BJ (cell line): ENCODE measurements at regions not wholly inside any gene's neighbourhood (a gene's known extent, or its start where the extent isn't known, plus 50 kb on each side); places are given as distances from the start of the nearest gene placed in this dataset.
"Not testable (repeated sequence)": the region's sequence is repeated elsewhere in the genome, so short reads cannot be mapped to it uniquely, and the experiment has no call there.

Source experiments
- CTCF ChIA-PET: fragments of 350-600 bp; formaldehyde crosslinking; extraction: SDS; loops from one replicate; lab custom pipeline; 2021; ENCODE audit warnings: antibody characterized with exemption, inconsistent platforms; lab: Yijun Ruan, JAX
- POLR2A ChIA-PET: fragments of 300-600 bp; sonication (Branson Sonifier 250); formaldehyde crosslinking; extraction: SDS; loops from one replicate; lab custom pipeline; 2021; ENCODE audit warnings: antibody characterized with exemption; lab: Charles Lee
- DNase-seq: peaks from one replicate; pipeline ENCODE4 v3.0.0-alpha.2; 2011; ENCODE audit warnings: low read depth
- H3K27me3 ChIP-seq: 2 replicates; pipeline ENCODE4 v1.6.0; 2011; ENCODE audit warnings: low read length; ENCODE audit not compliant: control insufficient read depth, insufficient read depth
- H3K36me3 ChIP-seq: 2 replicates; pipeline ENCODE4 v1.5.1; 2011; ENCODE audit warnings: low read length; ENCODE audit not compliant: control insufficient read depth, insufficient read depth
- H3K4me3 ChIP-seq: 2 replicates; pipeline ENCODE4 v1.5.1; 2011; ENCODE audit warnings: low read depth, mild to moderate bottlenecking, control low read depth, low read length
- CTCF ChIP-seq: IDR thresholded peaks from 2 replicates; pipeline ENCODE4 v1.5.1; 2011; ENCODE audit warnings: low read depth, mild to moderate bottlenecking, control low read depth, inconsistent platforms, low read length, moderate library complexity; ENCODE audit not compliant: insufficient read depth

GRCh38 chrX:40871385-40872082, 136.2 kb upstream of the MED14 start:
- Histone ChIP-seq H3K27me3 (no peaks in the 10 kb centered on the region), H3K36me3 (no peaks in the 10 kb centered on the region), H3K4me3 (no peak overlapping the region)
- DNase-seq, result no peak
- ChIA-PET CTCF (interaction anchor here (1.0 kb wide), 1 partner anchor 9 kb away, joined by 3 read pairs; no protein-coding TSS in a partner anchor), POLR2A (no interaction called here)
- 0 out of 2 replicates have a peak, but pooled peaks have one; percentile 4 for TF ChIP-seq CTCF

DNA sequence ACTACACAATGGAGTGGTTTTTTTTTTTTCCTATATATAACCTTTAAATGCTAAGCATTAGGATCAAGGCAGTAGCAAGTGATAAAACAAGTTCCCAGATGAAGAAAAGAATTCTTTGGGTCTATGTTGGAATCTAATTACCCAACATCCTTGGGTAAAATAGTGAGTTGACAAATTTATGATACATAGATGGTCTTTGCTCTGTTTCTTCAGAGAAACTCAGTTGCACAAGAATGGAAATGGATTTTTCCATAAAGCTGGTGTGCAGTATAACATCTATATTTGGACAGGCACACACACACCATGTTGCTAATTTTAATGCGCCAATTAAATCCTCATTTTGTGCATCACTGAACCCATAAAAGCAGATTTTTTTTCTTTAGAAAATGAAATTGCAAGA, 137.0 kb upstream of the MED14 start:
- ChIA-PET POLR2A (no interaction called here), CTCF (interaction anchor here (0.6 to 1.0 kb wide), 2 partner anchors 8 to 209 kb away, joined by 3 read pairs; no protein-coding TSS in a partner anchor)
- Histone ChIP-seq H3K36me3 (no peaks in the 10 kb centered on the region), H3K4me3 (no peak overlapping the region), H3K27me3 (no peaks in the 10 kb centered on the region)
- no peak for DNase-seq
- no peak for TF ChIP-seq CTCF

DNA sequence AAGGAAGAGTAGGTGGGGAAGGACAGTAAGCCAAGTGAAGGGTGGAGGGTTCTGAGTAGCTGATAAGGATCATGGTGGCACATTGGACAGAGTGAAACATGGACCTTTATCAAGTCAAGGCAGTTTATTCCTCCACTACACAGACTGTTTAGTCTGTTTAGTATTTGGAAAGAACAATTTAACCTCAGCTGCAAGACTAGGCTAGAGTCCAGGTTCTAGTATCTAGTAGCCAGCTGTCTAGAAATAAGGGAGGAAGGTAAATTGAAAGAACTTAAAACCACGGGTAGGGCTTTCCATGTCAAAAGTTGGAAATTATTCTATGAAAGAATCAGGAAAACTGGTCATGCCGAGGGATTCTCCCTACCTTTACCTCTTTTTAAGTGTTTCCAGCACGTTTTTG, 140.1 kb upstream of the MED14 start:
- no peak overlapping the region for H3K4me3 ChIP-seq
- ChIA-PET CTCF (interaction anchor here (0.5 kb wide), 1 partner anchor 143 kb away, joined by 3 read pairs; no protein-coding TSS in a partner anchor), POLR2A (no interaction called here)
- no peaks in the 10 kb centered on the region for H3K27me3 ChIP-seq
- no peak for DNase-seq
- H3K36me3 ChIP-seq, result no peaks in the 10 kb centered on the region
- TF ChIP-seq CTCF, result no peak

DNA sequence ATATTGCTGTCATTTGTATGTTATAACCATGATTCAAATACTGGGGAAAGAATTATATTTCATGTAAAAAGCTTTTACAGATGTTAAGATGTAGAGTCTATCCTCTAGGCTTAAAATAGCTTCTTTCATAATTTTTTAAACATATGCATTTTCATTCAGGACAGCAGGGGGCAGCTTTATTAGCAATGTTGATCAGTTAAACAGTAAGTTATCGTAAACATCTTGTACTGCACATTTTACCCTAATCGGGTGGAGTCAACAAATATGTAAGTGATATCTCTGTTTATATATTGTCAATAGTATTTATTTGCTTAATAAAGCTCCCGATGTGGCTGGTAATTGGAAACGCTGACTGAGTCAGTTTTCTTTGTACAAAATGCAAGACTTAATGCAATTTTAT, 142.5 kb upstream of the MED14 start:
- Histone ChIP-seq H3K4me3 (no peak overlapping the region), H3K27me3 (no peaks in the 10 kb centered on the region), H3K36me3 (no peaks in the 10 kb centered on the region)
- ChIA-PET POLR2A (no interaction called here), CTCF (interaction anchor here (0.9 to 3.2 kb wide), 7 partner anchors 8 to 237 kb away, joined by 3 to 10 read pairs (median 3); no protein-coding TSS in a partner anchor)
- no peak for DNase-seq
- peak; percentile 45 for TF ChIP-seq CTCF

DNA sequence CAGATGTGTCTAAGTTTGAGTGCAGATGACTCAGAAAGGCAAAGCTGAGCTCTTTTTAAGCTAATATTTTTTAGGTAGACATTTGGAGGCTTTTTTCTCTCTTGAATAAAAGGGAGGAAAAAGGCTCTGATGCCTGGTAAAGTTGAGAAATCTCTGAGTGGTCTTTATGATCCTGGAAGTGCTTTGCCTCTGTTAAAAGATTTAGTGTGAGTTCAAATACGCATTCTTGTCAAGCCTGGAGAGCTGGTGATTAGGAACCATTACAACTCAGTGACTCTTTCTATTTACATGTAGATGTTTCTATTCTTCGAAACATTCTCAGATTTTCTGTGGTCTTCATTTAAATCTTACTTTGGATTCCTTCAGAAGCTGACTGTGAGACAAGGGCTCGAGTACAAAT, 143.4 kb upstream of the MED14 start:
- H3K4me3 ChIP-seq, result no peak overlapping the region
- POLR2A ChIA-PET, result no interaction called here
- H3K36me3 ChIP-seq, result no peaks in the 10 kb centered on the region
- DNase-seq, result no peak
- CTCF ChIA-PET, result interaction anchor here (0.6 to 3.2 kb wide), 3 partner anchors 85 to 236 kb away, joined by 3 to 10 read pairs (median 3); partner anchors contain the start of gene USP9X
- H3K27me3 ChIP-seq, result no peaks in the 10 kb centered on the region
- TF ChIP-seq CTCF, result no peak

GRCh38 chrX:40879172-40879571, 143.8 kb upstream of the MED14 start:
- H3K36me3 ChIP-seq, H3K4me3 ChIP-seq, DNase-seq, H3K27me3 ChIP-seq, POLR2A ChIA-PET: not testable (repeated sequence)
- CTCF ChIA-PET, result interaction anchor here (0.6 to 3.2 kb wide), 3 partner anchors 85 to 236 kb away, joined by 3 to 10 read pairs (median 3); partner anchors contain the start of gene USP9X
